OCI-LY7 (cell line): ENCODE measurements at regions not wholly inside any gene's neighbourhood (a gene's known extent, or its start where the extent isn't known, plus 50 kb on each side); places are given as distances from the start of the nearest gene placed in this dataset.

Experiments
- EZH2phosphoT487 ChIP-seq: fragments of 200-600 bp; sonication (generic); IDR thresholded peaks from 2 replicates; pipeline ENCODE4 v1.6.1; 2018; ENCODE audit warnings: low read depth, borderline replicate concordance, mild to moderate bottlenecking, mixed run types, antibody characterized with exemption, low read length, moderate library complexity, mixed read lengths
- TF ChIP-seq, protein P1 (sequence below): fragments of 200-600 bp; sonication (generic); conservative IDR thresholded peaks from 2 replicates; pipeline ENCODE4 v1.5.1; 2014; ENCODE audit warnings: mild to moderate bottlenecking, antibody characterized with exemption, low read length, moderate library complexity, mixed read lengths

DNA sequence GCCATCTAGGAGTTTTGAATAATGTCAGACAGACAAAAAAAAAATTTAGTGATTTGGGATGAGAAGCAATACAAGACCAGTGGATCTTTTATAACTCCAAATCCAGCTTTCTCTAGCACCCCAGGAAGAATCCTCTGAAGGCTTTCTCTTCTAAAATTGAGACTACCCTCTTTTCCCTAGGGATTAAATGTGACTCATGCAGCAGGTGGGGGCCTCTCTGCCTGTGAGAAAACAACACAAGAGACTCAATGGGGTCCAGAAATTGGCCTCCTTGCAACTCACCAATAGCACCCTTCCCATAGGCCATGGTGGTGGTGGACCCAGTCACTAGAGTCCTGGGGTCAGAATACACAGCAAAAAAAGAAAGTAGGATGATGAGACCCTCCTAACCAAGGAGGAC is 120.3 kb upstream of the ATP1A1 start:
- TF ChIP-seq EZH2phosphoT487, result no peak
- TF ChIP-seq, protein P1, sequence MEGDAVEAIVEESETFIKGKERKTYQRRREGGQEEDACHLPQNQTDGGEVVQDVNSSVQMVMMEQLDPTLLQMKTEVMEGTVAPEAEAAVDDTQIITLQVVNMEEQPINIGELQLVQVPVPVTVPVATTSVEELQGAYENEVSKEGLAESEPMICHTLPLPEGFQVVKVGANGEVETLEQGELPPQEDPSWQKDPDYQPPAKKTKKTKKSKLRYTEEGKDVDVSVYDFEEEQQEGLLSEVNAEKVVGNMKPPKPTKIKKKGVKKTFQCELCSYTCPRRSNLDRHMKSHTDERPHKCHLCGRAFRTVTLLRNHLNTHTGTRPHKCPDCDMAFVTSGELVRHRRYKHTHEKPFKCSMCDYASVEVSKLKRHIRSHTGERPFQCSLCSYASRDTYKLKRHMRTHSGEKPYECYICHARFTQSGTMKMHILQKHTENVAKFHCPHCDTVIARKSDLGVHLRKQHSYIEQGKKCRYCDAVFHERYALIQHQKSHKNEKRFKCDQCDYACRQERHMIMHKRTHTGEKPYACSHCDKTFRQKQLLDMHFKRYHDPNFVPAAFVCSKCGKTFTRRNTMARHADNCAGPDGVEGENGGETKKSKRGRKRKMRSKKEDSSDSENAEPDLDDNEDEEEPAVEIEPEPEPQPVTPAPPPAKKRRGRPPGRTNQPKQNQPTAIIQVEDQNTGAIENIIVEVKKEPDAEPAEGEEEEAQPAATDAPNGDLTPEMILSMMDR, result no peak
